SK-N-SH treated with all-trans-retinoic acid at 6 μM for 48 hours (cell line): ENCODE measurements at regions not wholly inside any gene's neighbourhood (a gene's known extent, or its start where the extent isn't known, plus 50 kb on each side); places are given as distances from the start of the nearest gene placed in this dataset.

Source experiments
- CSDC2 ChIP-seq: fragments of 250-450 bp; sonication (Bioruptor Pico); IDR thresholded peaks from 2 replicates; pipeline ENCODE4 v1.5.0; 2020; ENCODE audit warnings: mild to moderate bottlenecking, moderate library complexity
- ESRRG ChIP-seq: fragments of 250-450 bp; sonication (Bioruptor Pico); IDR thresholded peaks from 2 replicates; pipeline ENCODE4 v1.6.1; 2021; ENCODE audit warnings: mild to moderate bottlenecking
- PPARA ChIP-seq: fragments of 250-450 bp; sonication (Bioruptor Pico); IDR thresholded peaks from 2 replicates; pipeline ENCODE4 v1.5.0; 2020; ENCODE audit warnings: mild to moderate bottlenecking, borderline replicate concordance
- SNAI2 ChIP-seq: fragments of 250-450 bp; sonication (Bioruptor Pico); IDR thresholded peaks from 2 replicates; pipeline ENCODE4 v1.5.0; 2020; ENCODE audit warnings: mild to moderate bottlenecking, moderate library complexity
- TOX ChIP-seq: fragments of 250-450 bp; sonication (Bioruptor Pico); IDR thresholded peaks from 2 replicates; pipeline ENCODE4 v1.8.0; 2021; ENCODE audit warnings: mild to moderate bottlenecking, moderate library complexity, borderline replicate concordance
- ZC3H10 ChIP-seq: fragments of 250-450 bp; sonication (Bioruptor Pico); IDR thresholded peaks from 2 replicates; pipeline ENCODE4 v1.5.1; 2021; ENCODE audit warnings: mild to moderate bottlenecking, moderate library complexity
- ZFP3 ChIP-seq: fragments of 250-450 bp; sonication (Bioruptor Pico); IDR thresholded peaks from 2 replicates; pipeline ENCODE4 v1.5.0; 2020; ENCODE audit warnings: mild to moderate bottlenecking, moderate library complexity
- ZFP30 ChIP-seq: fragments of 450-650 bp; formaldehyde crosslinking; IDR thresholded peaks from 2 replicates; pipeline ENCODE4 v1.5.0; 2022; ENCODE audit warnings: mild to moderate bottlenecking, moderate library complexity
- ZNF565 ChIP-seq: fragments of 450-650 bp; formaldehyde crosslinking; conservative IDR thresholded peaks from 2 replicates; pipeline ENCODE4 v1.5.0; 2020; ENCODE audit warnings: low read depth, mild to moderate bottlenecking, moderate library complexity
- ZNF8 ChIP-seq: fragments of 450-650 bp; formaldehyde crosslinking; IDR thresholded peaks from 2 replicates; pipeline ENCODE4 v1.5.0; 2020; ENCODE audit warnings: mild to moderate bottlenecking, moderate library complexity
- TF ChIP-seq, protein P1 (sequence below): fragments of 250-450 bp; sonication (Bioruptor Pico); IDR thresholded peaks from 2 replicates; pipeline ENCODE4 v1.8.0; 2020; ENCODE audit warnings: mild to moderate bottlenecking, moderate library complexity, borderline replicate concordance

DNA sequence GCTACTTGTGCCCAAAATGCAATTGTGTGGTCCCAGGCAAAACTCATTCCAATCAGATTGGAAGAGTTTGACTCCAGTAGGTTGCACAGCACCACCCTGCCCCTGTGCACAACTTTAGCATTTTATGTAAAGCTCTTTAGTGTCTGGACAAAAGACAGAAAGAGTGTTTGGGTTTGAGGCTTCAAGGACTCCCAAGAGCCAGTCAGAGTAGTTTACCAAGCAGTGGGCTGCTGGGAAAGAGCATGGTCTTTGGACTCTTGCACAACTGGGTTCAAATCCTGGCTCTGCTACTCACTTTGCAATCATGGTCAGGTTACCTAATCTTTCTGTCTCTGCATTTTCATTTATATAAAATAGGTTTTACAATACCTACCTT lies 75.8 kb upstream of the UMPS start:
- TF ChIP-seq ZFP3 = no peak
- TF ChIP-seq, protein P1, sequence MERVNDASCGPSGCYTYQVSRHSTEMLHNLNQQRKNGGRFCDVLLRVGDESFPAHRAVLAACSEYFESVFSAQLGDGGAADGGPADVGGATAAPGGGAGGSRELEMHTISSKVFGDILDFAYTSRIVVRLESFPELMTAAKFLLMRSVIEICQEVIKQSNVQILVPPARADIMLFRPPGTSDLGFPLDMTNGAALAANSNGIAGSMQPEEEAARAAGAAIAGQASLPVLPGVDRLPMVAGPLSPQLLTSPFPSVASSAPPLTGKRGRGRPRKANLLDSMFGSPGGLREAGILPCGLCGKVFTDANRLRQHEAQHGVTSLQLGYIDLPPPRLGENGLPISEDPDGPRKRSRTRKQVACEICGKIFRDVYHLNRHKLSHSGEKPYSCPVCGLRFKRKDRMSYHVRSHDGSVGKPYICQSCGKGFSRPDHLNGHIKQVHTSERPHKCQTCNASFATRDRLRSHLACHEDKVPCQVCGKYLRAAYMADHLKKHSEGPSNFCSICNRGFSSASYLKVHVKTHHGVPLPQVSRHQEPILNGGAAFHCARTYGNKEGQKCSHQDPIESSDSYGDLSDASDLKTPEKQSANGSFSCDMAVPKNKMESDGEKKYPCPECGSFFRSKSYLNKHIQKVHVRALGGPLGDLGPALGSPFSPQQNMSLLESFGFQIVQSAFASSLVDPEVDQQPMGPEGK (CRISPR knock-in tag) = no peak
- no peak for TF ChIP-seq ZFP30 (CRISPR knock-in tag)
- TF ChIP-seq SNAI2 = no peak
- no peak for TF ChIP-seq ZC3H10 (CRISPR knock-in tag)
- no peak for TF ChIP-seq ESRRG
- no peak for TF ChIP-seq PPARA (CRISPR knock-in tag)
- TF ChIP-seq TOX = no peak
- TF ChIP-seq ZNF8 (CRISPR knock-in tag) = no peak
- TF ChIP-seq ZNF565 = no peak
- TF ChIP-seq CSDC2 (CRISPR knock-in tag) = no peak
